PC-9 (cell line): ENCODE measurements at regions not wholly inside any gene's neighbourhood (a gene's known extent, or its start where the extent isn't known, plus 50 kb on each side); places are given as distances from the start of the nearest gene placed in this dataset.

Experiments used
- EZH2 ChIP-seq: fragments of 200-600 bp; sonication (generic); IDR thresholded peaks from 2 replicates; pipeline ENCODE4 v1.8.0; 2017; ENCODE audit warnings: antibody characterized with exemption, low read depth
- TF ChIP-seq, protein P1 (sequence below): fragments of 200-600 bp; sonication (generic); conservative IDR thresholded peaks from 2 replicates; pipeline ENCODE4 v1.6.1; 2017; ENCODE audit warnings: mixed run types, antibody characterized with exemption, mild to moderate bottlenecking, moderate library complexity

DNA sequence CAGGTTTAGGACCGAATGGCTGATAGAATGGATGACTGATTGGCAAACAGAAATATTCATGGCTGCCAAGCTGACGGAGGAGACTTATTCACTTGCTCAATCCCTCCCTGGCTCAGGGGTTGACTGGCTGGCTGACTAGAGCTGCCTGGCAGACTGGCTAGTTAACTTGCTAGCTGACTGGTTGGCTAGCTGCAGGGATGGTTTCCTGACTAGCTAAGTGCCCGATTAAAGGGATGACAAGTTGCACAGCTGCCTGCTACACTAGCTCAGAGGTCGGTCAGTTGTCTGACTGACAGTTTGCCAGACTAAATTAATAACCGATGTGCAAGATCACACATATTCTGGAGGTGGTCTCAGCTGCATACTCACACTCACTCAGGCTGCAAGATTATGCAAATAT, 1208.4 kb upstream of the CDH8 start:
- TF ChIP-seq EZH2 = no peak
- TF ChIP-seq, protein P1, sequence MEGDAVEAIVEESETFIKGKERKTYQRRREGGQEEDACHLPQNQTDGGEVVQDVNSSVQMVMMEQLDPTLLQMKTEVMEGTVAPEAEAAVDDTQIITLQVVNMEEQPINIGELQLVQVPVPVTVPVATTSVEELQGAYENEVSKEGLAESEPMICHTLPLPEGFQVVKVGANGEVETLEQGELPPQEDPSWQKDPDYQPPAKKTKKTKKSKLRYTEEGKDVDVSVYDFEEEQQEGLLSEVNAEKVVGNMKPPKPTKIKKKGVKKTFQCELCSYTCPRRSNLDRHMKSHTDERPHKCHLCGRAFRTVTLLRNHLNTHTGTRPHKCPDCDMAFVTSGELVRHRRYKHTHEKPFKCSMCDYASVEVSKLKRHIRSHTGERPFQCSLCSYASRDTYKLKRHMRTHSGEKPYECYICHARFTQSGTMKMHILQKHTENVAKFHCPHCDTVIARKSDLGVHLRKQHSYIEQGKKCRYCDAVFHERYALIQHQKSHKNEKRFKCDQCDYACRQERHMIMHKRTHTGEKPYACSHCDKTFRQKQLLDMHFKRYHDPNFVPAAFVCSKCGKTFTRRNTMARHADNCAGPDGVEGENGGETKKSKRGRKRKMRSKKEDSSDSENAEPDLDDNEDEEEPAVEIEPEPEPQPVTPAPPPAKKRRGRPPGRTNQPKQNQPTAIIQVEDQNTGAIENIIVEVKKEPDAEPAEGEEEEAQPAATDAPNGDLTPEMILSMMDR = no peak
